Right forelimb (tissue), 1 donor: ENCODE measurements at regions not wholly inside any gene's neighbourhood (a gene's known extent, or its start where the extent isn't known, plus 50 kb on each side); places are given as distances from the start of the nearest gene placed in this dataset.
A peak's percentile ranks its signal among the peaks of the same experiment; 100 is the strongest.

Experiments
- DNase-seq: peaks from one replicate; pipeline ENCODE4 v3.0.0-alpha.2; 2018

DNA sequence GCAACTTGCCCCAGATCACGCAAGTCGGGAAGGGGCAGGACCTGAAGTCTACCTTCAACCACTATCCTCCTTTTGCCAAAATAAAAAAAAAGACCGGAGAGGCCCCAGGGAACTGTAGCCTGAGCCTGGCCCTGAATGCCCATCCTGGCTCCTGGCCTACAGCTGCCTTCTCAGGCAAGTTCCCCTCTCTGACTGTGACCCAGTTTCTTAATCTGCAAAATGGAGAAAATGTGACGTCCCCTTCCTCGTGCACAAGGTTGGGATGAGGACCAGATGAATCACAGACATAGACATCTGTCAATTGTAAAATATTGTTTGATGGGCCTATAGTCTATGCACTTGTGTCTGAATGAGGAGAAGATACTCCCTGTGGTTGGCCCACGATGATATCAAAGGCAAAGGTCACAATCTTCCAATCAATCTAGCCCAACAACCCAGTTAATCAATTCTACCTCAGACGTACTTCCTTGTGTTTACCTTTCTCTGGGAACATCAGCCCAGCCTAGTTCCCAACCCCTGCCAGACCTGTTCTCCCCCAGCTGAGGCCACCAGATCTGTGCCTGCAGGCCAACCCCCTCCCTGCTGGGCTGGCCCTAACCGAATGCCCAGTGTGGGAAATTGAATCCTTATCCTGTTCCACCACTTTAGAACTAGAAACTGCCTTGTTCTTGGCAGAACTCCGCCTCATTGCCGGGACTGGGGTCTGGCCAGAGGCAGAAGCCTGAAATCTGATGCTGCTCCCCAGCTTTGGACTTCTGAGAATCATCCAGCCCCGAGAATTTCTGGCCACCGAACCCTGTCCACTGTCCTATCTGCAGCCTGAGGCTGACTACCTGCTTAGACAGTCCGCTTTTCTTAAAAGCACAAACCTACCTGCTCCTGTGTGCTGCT lies 101.8 kb upstream of the LIPC start:
- DNase-seq = peak; percentile 74

- no peak for DNase-seq
These were observed 100.8 kb upstream of the LIPC start for GRCh38 chr15:58330741-58331559.

- DNase-seq = no peak
These were observed 100.3 kb upstream of the LIPC start for GRCh38 chr15:58331560-58331912.

- peak; percentile 90 for DNase-seq
These were observed 99.7 kb upstream of the LIPC start for GRCh38 chr15:58331913-58332675.

DNA sequence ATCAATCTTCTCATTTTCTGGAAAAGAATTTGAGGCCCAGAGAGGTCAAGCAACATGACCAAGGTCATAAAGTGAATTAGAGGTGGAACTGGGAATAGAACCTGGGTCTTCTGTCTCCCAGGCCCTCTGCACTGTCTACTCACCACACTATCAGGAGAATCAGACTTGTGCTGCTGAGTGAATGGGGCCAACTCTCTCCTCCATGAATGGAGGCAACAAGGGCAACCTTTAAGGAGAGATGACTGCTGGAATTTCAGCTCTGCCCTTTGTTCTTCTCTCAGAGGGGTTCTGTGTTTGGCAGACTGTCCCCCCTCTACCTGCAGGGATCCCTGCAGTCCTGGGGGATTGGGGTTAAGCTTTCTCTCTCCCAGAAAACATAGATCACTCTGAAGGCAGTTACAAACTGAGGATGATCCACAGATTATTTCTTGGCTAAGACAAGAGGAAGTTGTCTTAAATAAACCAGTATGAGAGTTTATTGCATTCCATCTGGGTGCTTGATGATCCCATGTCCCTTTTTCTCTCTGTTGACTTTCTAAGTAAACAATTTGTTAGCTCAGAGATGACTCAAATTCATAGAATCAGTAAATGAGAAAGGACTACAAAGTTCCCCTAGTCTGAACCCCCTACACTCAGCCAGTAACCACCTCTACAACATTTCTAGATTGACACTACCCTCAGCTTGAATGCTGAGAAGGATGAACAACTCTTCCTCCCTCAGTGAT lies 99.0 kb upstream of the LIPC start:
- DNase-seq = no peak

- no peak for DNase-seq
These were observed 97.0 kb upstream of the LIPC start for GRCh38 chr15:58334803-58335202.

DNA sequence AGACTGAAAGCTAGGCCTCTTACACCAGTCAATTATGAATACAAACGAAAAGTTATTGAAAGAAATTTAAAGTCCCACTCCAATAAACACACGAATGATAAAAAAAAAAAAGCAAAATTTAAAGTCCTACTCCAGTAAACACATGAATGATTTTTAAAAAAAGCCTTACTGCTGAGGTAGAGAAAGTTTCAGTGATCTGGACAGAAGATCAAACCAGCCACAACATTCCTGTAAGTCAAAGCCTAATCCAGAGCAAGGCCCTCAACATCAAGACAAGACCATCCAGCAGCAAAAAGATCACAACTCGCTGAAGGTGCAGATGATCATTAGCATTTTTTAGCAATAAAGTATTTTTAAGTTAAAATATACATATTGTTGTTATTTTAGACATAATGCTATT lies 95.6 kb upstream of the LIPC start:
- no peak for DNase-seq

DNA sequence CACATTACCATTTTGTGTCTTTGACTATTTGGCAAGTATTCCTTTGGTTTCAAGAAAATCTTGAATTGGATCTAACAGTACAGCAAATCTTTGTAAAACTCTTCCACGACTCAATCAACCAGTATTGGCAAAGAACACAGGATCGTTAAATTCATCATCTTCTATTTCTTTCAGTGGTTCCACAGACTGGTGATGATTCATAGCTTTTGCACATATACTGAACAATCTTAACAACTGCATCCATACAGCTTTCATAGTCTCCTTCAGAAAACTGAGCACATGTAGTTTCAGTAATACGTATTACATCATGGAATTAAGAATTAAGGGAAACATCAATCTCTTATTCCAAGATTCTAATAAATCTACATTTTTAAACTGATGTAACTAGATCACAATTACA lies 91.6 kb upstream of the LIPC start:
- no peak for DNase-seq

GRCh38 chr15:58342508-58342907 lies 89.3 kb upstream of the LIPC start:
- DNase-seq = no peak

DNA sequence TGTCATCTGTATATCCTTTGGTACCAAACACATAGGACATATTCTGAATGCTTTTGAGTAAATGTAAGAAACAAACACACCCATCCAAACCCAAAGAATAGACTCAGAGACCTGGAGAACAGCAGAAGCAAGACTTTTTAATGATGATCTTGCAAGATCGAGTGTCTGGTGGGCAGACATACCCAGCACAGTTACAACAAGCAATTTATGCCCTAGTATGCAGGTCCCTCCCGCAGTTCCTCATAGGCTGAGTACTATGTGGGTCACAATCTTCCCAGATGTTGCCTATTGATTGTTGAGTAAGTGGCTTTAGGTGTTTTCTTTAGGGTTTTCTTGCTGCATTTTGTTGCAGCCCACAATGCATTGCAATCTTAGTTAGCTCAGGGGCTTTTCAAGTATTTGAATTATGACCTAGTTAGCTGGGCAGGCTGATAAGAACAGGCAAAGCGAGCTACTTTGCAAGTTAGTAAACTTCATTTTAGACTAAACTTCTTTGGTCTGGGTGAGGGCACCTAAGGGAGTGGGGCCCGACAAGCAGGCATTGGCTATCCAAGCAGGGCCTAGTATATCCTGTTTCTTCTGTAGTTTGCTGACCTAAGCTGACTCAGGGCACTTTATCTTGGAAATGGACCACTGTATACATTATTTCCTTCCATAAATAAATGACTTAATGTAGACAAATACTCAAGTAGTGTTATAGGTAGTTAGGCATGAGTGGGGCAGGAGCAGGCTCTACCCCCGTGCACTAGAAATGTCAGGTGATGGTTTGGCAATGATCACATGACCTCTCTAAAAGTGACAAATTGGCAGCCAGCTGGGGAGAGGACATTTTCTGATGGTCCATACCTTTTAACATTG lies 87.3 kb upstream of the LIPC start:
- no peak for DNase-seq

GRCh38 chr15:58346361-58346760 lies 85.4 kb upstream of the LIPC start:
- DNase-seq = no peak

DNA sequence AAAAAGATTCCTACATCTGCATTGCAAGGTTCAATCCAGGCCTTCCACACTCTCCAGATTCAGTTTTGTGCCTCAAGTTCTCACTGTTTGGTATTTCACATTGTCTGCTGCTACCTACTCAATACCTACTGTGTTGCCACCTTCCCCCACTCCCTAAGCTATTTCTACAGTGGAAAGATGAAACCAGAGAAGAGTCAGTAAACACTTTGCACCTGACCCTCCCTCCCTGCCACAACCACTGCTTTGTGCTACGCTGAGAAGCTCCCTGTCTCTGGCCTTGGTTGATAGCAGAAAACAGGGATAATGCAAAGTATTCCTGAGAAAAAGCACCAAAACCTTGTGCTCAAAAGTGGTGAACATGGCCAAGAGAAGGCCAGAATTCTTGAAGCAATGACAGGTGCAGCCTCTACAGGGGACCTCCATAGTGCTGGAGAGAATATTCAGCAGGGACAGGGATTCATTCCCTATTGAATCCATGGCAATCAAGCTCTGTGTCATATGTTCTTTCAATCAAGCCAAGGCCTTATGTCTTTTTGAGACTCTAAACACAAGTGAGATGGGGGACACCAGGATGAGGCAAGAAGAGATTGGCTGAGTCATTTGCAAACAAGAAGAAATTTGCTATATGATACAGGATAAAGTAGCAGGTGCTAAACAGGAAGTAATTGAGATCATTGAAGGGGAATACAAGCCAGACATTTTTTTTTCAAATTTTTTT lies 83.5 kb upstream of the LIPC start:
- DNase-seq = no peak

DNA sequence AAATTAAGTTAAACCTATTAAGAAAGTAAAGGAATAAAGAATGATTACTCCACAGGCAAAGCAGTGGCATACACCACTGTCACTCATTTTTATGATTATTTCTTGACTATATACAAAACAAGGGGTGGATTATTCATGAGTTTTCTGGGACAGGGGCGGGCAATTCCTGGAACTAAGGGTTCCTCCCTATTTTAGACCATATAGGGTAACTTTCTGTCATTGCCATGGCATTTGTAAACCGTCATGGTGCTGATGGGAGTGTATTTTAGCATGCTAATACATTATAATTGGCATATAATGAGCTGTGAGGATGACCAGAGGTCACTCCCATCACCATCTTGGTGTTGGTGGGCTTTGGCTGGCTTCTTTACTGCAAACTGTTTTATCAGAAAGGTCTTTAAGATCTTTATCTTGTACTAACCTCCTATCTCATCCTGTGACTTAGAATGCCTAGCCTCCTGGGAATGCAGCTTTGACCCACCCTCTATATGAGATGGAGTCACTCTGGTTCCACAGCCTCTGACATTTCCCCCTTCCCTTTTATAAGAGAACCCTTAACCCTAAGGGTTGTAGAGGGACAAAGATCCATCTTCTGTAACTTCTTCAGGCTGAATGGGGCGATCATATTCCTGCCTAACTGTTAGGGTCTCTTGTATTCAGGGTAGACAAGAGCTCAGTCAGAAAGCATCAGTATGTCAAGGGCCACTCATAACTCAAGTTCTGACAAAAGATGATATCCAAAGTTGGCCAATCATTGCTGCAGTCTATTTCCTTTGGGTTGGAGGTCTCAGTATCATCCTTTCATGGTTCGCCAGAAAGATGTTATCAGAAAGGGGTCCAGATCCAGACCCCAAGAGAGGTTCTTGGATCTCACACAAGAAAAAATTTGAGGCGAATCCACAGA lies 79.5 kb upstream of the LIPC start:
- DNase-seq = no peak

- DNase-seq = no peak
These were observed 76.3 kb upstream of the LIPC start for GRCh38 chr15:58355382-58355971.

DNA sequence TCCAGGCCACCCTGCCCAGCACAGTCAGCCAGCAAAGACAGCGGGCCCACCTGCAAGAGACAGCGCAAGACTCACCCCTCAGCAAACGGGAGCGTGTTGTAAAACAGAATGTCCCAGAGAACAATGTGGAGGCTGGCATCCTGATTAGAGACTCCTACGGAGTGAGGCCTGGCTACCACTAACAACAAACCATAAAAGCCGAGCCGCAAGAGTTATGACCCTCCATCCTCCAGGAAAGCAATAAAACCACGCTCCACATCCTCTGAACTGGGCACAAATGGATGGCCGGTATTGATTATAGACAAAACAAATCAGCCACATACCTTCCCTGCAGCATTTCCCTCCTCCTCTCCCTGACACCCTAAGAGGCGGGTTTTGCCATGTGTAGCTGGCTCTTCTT lies 75.8 kb upstream of the LIPC start:
- DNase-seq = no peak

DNA sequence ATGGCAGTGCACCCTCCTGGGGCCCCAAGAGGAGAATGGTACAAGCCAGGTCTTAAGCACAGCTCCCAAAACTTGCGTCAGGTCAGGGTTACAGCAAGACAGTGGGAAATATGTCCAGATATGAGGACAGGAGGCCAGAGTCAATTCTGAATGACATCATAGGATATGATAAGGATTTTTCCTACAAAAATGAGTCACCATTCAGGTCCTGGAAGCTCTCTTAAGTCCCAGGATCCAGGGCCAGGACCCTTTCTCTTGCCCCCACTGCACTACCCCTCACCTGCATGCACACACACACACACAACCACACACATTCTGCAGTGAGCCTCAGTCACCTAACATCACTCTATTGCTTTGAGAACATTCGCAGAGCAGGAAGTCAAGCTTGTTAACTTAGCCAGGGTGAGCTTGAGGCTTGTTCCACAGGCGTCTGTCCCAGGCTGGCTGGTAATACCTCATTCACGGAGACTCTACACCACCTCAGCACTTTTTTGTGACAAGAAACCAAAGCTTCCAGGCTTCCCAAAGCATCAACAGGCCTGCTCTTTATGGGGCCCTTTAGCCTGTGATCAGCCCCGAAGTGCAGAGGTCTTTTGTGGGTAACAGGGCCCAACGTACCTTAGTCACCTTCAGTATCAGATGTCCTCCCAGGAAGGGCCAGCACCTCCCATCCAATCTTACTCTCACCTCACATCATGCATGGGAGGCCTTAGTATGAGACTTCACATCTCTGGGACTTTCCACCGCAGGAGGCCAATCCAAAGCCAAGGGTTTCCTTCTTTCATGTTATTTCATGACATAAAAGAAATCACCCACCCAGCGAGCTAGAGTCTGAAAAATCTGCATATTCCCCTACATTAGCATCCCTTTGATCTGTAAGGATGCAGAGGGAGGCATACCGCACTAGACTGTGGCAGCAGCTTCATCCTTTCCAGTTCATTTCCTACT lies 74.0 kb upstream of the LIPC start:
- no peak for DNase-seq

DNA sequence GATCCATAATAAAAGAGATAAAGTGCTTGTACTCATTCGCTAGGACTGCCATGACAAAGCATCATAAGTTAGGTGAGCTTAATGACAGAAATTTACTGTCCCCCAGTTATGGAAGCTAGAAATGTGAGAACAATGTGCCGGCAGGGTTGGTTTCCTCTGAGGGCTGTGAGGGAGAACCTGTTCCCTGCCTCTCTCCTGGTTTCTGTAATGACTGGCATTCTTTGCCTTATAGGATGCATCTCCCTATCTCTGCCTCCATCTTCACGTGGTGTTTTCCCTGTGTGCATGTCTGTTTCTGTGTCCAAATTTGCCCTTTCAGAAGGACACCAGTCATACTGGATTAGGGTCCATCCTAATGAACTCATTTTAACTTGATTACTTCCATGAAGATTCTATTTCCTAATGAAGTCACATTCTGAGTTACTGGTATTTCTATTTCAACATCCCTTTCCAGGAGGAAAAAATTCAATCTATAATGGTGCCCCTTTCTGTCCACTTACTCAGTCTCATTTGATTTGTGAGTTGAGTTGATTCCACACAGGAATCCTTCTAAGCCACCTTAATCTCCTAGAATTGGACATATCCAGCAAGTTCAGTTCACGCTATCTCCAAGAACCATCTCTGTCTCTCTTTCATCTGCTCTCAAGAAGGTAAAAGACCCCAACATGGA lies 71.2 kb upstream of the LIPC start:
- DNase-seq = no peak

DNA sequence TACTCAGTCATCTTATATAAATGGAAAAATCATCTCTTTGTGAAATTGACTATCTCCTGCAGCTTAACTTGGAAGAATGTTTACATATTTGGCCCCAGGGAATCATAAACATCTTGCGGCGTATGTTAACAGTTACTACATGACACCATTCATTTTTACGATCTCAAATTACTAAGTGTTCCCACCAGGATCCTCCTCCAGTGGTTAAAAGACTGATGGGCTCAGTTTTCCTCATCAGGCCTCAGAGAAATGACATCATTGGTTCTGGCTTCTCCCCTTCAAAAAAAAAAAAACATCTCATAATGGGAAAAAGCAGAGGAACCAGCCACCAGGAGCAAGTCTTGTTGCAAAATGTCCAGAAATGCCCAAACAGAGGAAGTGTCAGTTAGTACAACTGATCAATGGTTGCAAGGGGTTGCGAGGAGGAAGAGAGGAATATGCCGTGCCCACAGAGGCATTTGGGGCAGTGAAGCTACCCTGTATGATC lies 70.5 kb upstream of the LIPC start:
- no peak for DNase-seq
